ENCODE measurements at regions not wholly inside any gene's neighbourhood (a gene's known extent, or its start where the extent isn't known, plus 50 kb on each side); places are given as distances from the start of the nearest gene placed in this dataset.

GRCh38 chr4:168028568-168028967 is 63.8 kb upstream of the ANXA10 start:
- no peaks in the 10 kb centered on the region for H3K4me1 Mint-ChIP-seq
- peaks cover 12 to 14% of the 10 kb centered on the region in 2 donors for H3K9me3 Mint-ChIP-seq
- no peak overlapping the region for H3K27ac Mint-ChIP-seq
- no peak for DNase-seq
- intact Hi-C loops (cut with micrococcal nuclease), result no loop called here
- peaks cover 2% of the 10 kb centered on the region for H3K9me3 ChIP-seq (ENCODE audit: control insufficient read depth, insufficient read depth, low read length)
- H3K27me3 Mint-ChIP-seq (ENCODE audit: low read depth in 2 of 2), result no peaks in the 10 kb centered on the region
- H3K4me3 ChIP-seq (ENCODE audit: low read length), result no peak overlapping the region
- no peak overlapping the region for H3K27ac ChIP-seq (ENCODE audit: low read length)
- ATAC-seq, result no peak
- no peaks in the 10 kb centered on the region for H3K4me1 ChIP-seq (ENCODE audit: control insufficient read depth, insufficient read depth, low read length)
- WGBS (ENCODE audit: insufficient coverage), result 87% methylated on average over 2 of the region's 2 CpGs
- no peak overlapping the region for H3K4me3 Mint-ChIP-seq
- no peak for TF ChIP-seq CTCF (IDR thresholded peaks at IDR 0.05)
- no peaks in the 10 kb centered on the region for H3K27me3 ChIP-seq (ENCODE audit: control insufficient read depth, insufficient read depth, low read length)
- H3K36me3 Mint-ChIP-seq, result no peaks in the 10 kb centered on the region
- no peaks in the 10 kb centered on the region for H3K36me3 ChIP-seq (ENCODE audit: control insufficient read depth, insufficient read depth, low read length)

GRCh38 chr4:168028970-168029597 is 63.3 kb upstream of the ANXA10 start:
- WGBS (ENCODE audit: insufficient coverage), result 80% methylated on average over 4 of the region's 5 CpGs
- no peaks in the 10 kb centered on the region for H3K36me3 Mint-ChIP-seq
- no peak overlapping the region for H3K27ac Mint-ChIP-seq
- no peaks in the 10 kb centered on the region for H3K27me3 Mint-ChIP-seq (ENCODE audit: low read depth in 2 of 2)
- no peaks in the 10 kb centered on the region for H3K27me3 ChIP-seq (ENCODE audit: control insufficient read depth, insufficient read depth, low read length)
- H3K9me3 ChIP-seq (ENCODE audit: control insufficient read depth, insufficient read depth, low read length), result peaks cover 2% of the 10 kb centered on the region
- H3K4me1 Mint-ChIP-seq, result no peaks in the 10 kb centered on the region
- no peaks in the 10 kb centered on the region for H3K4me1 ChIP-seq (ENCODE audit: control insufficient read depth, insufficient read depth, low read length)
- TF ChIP-seq CTCF (IDR thresholded peaks at IDR 0.05), result no peak
- ATAC-seq, result no peak
- H3K4me3 Mint-ChIP-seq, result no peak overlapping the region
- DNase-seq, result no peak
- no peak overlapping the region for H3K4me3 ChIP-seq (ENCODE audit: low read length)
- intact Hi-C loops (cut with micrococcal nuclease), result no loop called here
- H3K9me3 Mint-ChIP-seq, result peaks cover 10 to 12% of the 10 kb centered on the region in 2 donors
- no peaks in the 10 kb centered on the region for H3K36me3 ChIP-seq (ENCODE audit: control insufficient read depth, insufficient read depth, low read length)
- no peak overlapping the region for H3K27ac ChIP-seq (ENCODE audit: low read length)

GRCh38 chr4:168037676-168038075 is 54.7 kb upstream of the ANXA10 start:
- no peak overlapping the region for H3K4me3 ChIP-seq (ENCODE audit: low read length)
- H3K9me3 ChIP-seq (ENCODE audit: control insufficient read depth, insufficient read depth, low read length), result no peaks in the 10 kb centered on the region
- DNase-seq, result no peak
- H3K27ac ChIP-seq (ENCODE audit: low read length), result no peak overlapping the region
- no peaks in the 10 kb centered on the region for H3K27me3 Mint-ChIP-seq (ENCODE audit: low read depth in 2 of 2)
- 90% methylated on average over 2 of the region's 2 CpGs for WGBS (ENCODE audit: insufficient coverage)
- intact Hi-C loops (cut with micrococcal nuclease), result no loop called here
- no peaks in the 10 kb centered on the region for H3K36me3 Mint-ChIP-seq
- no peaks in the 10 kb centered on the region for H3K27me3 ChIP-seq (ENCODE audit: control insufficient read depth, insufficient read depth, low read length)
- peaks cover 5 to 7% of the 10 kb centered on the region in 2 donors for H3K9me3 Mint-ChIP-seq
- H3K4me3 Mint-ChIP-seq, result no peak overlapping the region
- TF ChIP-seq CTCF (IDR thresholded peaks at IDR 0.05), result no peak
- H3K36me3 ChIP-seq (ENCODE audit: control insufficient read depth, insufficient read depth, low read length), result no peaks in the 10 kb centered on the region
- no peak for ATAC-seq
- no peaks in the 10 kb centered on the region for H3K4me1 ChIP-seq (ENCODE audit: control insufficient read depth, insufficient read depth, low read length)
- no peaks in the 10 kb centered on the region for H3K4me1 Mint-ChIP-seq
- no peak overlapping the region for H3K27ac Mint-ChIP-seq

GRCh38 chr4:168039593-168039992 is 52.7 kb upstream of the ANXA10 start:
- H3K27me3 ChIP-seq (ENCODE audit: control insufficient read depth, insufficient read depth, low read length), result no peaks in the 10 kb centered on the region
- intact Hi-C loops (cut with micrococcal nuclease), result no loop called here
- H3K4me3 Mint-ChIP-seq, result no peak overlapping the region
- no peak overlapping the region for H3K4me3 ChIP-seq (ENCODE audit: low read length)
- no peaks in the 10 kb centered on the region for H3K36me3 ChIP-seq (ENCODE audit: control insufficient read depth, insufficient read depth, low read length)
- DNase-seq (no peak), ATAC-seq (no peak)
- WGBS (ENCODE audit: insufficient coverage), result 75% methylated on average over 1 of the region's 1 CpG
- no peak overlapping the region for H3K27ac Mint-ChIP-seq
- no peaks in the 10 kb centered on the region for H3K36me3 Mint-ChIP-seq
- no peaks in the 10 kb centered on the region for H3K9me3 ChIP-seq (ENCODE audit: control insufficient read depth, insufficient read depth, low read length)
- H3K9me3 Mint-ChIP-seq, result peaks cover 6 to 7% of the 10 kb centered on the region in 2 donors
- no peaks in the 10 kb centered on the region for H3K4me1 Mint-ChIP-seq
- no peak for TF ChIP-seq CTCF (IDR thresholded peaks at IDR 0.05)
- H3K4me1 ChIP-seq (ENCODE audit: control insufficient read depth, insufficient read depth, low read length), result no peaks in the 10 kb centered on the region
- no peaks in the 10 kb centered on the region for H3K27me3 Mint-ChIP-seq (ENCODE audit: low read depth in 2 of 2)
- H3K27ac ChIP-seq (ENCODE audit: low read length), result no peak overlapping the region
